Liver (tissue), 3 donors: ENCODE measurements at regions not wholly inside any gene's neighbourhood (a gene's known extent, or its start where the extent isn't known, plus 50 kb on each side); places are given as distances from the start of the nearest gene placed in this dataset.

Experiments used
- CTCF ChIP-seq: fragments of 150-350 bp; IDR thresholded peaks from 2 replicates; pipeline ENCODE4 v1.5.1; 2017; ENCODE audit warnings: improper control_type of control experiment, low read depth, low read length; ENCODE audit not compliant: missing input control
- FOXA2 ChIP-seq: IDR thresholded peaks from 2 replicates; pipeline ENCODE4 v1.6.1; 2016; ENCODE audit warnings: antibody characterized with exemption
- REST ChIP-seq: IDR thresholded peaks from 2 replicates; pipeline ENCODE4 v1.6.1; 2016; ENCODE audit warnings: antibody characterized with exemption, mild to moderate bottlenecking
- SP1 ChIP-seq: IDR thresholded peaks from 2 replicates; pipeline ENCODE4 v1.6.1; 2018; ENCODE audit warnings: antibody characterized with exemption, mild to moderate bottlenecking
- YY1 ChIP-seq: IDR thresholded peaks from 2 replicates; pipeline ENCODE4 v1.6.1; 2016; ENCODE audit warnings: antibody characterized with exemption, mild to moderate bottlenecking
- donor health status: healthy.
- donor health status: healthy.

- TF ChIP-seq CTCF (no peak), SP1 (no peak), YY1 (no peak), FOXA2 (no peak), REST (no peak)
These were observed 146.5 kb upstream of the TNR start for GRCh38 chr1:175889848-175890247.
